ENCODE measurements at regions not wholly inside any gene's neighbourhood (a gene's known extent, or its start where the extent isn't known, plus 50 kb on each side); places are given as distances from the start of the nearest gene placed in this dataset.

DNA sequence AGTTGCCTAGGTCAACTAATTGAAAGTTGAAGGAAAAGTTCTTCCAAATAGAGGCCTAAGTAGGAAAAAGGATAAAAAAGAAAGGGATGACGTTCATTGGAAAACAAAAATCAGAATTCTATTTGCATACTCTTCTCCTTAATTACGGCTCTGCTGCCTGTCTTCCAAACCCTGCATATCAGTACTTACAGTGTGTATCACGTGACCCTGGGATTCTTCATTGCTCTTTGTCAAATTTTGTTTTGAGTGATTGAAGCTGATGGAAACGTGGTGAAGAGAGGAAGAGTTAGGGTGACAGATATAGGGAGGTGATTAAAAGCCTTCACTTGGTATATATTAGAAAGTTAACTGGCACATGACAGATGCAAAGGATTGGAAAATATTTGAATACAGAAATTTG, 97.9 kb downstream of the ZNF92 start:
- Mint-ChIP-seq H3K9me3 (ENCODE audit: unreplicated experiment) (no peaks in the 10 kb centered on the region), H3K4me3 (ENCODE audit: unreplicated experiment) (no peak overlapping the region), H3K4me1 (ENCODE audit: low read depth, unreplicated experiment) (no peaks in the 10 kb centered on the region), H3K27ac (ENCODE audit: unreplicated experiment) (no peak overlapping the region), H3K27me3 (ENCODE audit: insufficient read depth, unreplicated experiment) (peaks cover 5% of the 10 kb centered on the region), H3K36me3 (ENCODE audit: insufficient read depth, unreplicated experiment) (no peaks in the 10 kb centered on the region)
- DNase-seq: no peak
- H3K27me3 ChIP-seq (replicated peaks; ENCODE audit: control insufficient read depth, insufficient read depth, low read length): no peaks in the 10 kb centered on the region
- H3K36me3 ChIP-seq (ENCODE audit: control insufficient read depth, insufficient read depth, low read length): no peaks in the 10 kb centered on the region
- no peaks in the 10 kb centered on the region for H3K9me3 ChIP-seq
- H3K4me3 ChIP-seq (ENCODE audit: low read depth, low read length): no peak overlapping the region
- no TSS peak for BruUV-seq (replicated peaks)
- ChIA-PET CTCF (no interaction called here), POLR2A (no interaction called here)
- intact Hi-C loops (cut with micrococcal nuclease; ENCODE audit: unreplicated experiment): no loop called here
- no peaks in the 10 kb centered on the region for H3K4me1 ChIP-seq
- TF ChIP-seq, protein P1, sequence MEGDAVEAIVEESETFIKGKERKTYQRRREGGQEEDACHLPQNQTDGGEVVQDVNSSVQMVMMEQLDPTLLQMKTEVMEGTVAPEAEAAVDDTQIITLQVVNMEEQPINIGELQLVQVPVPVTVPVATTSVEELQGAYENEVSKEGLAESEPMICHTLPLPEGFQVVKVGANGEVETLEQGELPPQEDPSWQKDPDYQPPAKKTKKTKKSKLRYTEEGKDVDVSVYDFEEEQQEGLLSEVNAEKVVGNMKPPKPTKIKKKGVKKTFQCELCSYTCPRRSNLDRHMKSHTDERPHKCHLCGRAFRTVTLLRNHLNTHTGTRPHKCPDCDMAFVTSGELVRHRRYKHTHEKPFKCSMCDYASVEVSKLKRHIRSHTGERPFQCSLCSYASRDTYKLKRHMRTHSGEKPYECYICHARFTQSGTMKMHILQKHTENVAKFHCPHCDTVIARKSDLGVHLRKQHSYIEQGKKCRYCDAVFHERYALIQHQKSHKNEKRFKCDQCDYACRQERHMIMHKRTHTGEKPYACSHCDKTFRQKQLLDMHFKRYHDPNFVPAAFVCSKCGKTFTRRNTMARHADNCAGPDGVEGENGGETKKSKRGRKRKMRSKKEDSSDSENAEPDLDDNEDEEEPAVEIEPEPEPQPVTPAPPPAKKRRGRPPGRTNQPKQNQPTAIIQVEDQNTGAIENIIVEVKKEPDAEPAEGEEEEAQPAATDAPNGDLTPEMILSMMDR (IDR thresholded peaks at IDR 0.05; ENCODE audit: insufficient read depth in 1 of 2, low read depth in 1 of 2, low read length in 1 of 2, severe bottlenecking in 1 of 2, unreplicated experiment in 1 of 2): no peak

DNA sequence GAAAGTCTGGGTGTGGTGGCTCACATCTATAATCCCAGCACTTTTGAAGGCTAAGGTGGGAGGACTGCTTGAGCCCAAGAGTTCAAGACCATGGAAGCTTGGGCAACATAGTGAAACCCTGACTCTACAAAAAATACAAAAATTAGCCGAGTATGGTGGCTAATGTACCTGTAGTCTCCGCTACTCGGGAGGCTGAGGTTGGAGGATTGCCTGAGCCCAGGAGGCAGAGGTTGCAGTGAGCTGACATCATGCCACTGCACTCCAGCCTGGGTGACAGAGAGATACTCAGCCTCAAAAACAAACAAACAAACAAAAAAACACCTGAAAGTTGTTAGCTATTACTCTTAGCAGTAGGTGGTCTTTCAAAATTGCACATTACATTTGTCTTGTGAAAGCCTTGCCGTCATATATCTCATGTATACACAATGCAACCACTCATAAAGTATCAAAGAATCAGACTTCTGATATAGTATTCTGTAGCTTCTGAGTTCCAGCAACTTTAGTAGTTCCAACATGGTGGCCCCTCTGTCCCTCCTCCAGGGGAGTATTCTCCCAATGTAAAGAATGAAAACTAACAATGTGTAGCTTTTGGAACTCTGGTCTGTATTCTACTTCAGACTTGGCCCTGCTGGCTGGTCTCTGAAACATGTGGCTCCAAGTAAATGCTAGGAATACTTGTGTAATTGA, 101.5 kb downstream of the ZNF92 start:
- Histone ChIP-seq H3K27me3 (replicated peaks; ENCODE audit: control insufficient read depth, insufficient read depth, low read length) (peaks cover 1% of the 10 kb centered on the region; the same call in 1 of the 2 replicates), H3K4me1 (no peaks in the 10 kb centered on the region), H3K9me3 (no peaks in the 10 kb centered on the region), H3K36me3 (ENCODE audit: control insufficient read depth, insufficient read depth, low read length) (no peaks in the 10 kb centered on the region), H3K4me3 (ENCODE audit: low read depth, low read length) (no peak overlapping the region)
- DNase-seq: no peak
- POLR2A ChIA-PET: no interaction called here
- Mint-ChIP-seq H3K36me3 (ENCODE audit: insufficient read depth, unreplicated experiment) (no peaks in the 10 kb centered on the region), H3K9me3 (ENCODE audit: unreplicated experiment) (peaks cover 12% of the 10 kb centered on the region), H3K27ac (ENCODE audit: unreplicated experiment) (no peak overlapping the region), H3K4me1 (ENCODE audit: low read depth, unreplicated experiment) (no peaks in the 10 kb centered on the region), H3K4me3 (ENCODE audit: unreplicated experiment) (no peak overlapping the region), H3K27me3 (ENCODE audit: insufficient read depth, unreplicated experiment) (peaks cover 10% of the 10 kb centered on the region)
- CTCF ChIA-PET: no interaction called here
- BruUV-seq (replicated peaks): no TSS peak
- TF ChIP-seq, protein P1 (IDR thresholded peaks at IDR 0.05; ENCODE audit: insufficient read depth in 1 of 2, low read depth in 1 of 2, low read length in 1 of 2, severe bottlenecking in 1 of 2, unreplicated experiment in 1 of 2): no peak
- intact Hi-C loops (cut with micrococcal nuclease; ENCODE audit: unreplicated experiment): no loop called here

DNA sequence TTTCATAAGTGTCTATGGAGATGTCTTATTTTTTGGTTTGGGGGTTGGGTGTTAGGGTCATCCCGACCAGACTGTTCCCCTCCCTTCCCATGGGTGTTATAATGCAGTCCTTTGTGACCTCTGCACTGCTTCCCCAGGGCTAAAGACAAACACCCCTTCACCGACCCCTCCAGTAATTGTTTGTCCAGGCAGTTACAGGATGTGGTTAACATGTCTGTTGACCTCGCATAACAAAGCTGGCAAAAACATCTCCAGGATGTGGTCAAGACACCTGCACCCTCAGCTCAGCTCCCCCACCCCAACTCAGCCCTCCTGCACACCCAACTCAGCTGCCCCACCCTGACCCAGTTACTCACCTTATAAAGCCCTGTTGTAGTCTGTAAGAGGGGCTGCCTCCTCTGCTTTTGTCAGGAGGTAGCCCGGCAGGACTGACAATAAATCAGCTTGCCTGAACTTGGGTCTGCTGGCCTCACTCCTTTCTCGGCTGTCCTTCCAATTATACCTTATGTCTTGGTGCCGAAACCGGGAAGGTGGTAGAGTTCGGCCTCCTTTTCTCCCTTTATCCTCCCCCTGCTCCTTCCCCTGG, 102.2 kb downstream of the ZNF92 start:
- Mint-ChIP-seq H3K27ac (ENCODE audit: unreplicated experiment) (no peak overlapping the region), H3K9me3 (ENCODE audit: unreplicated experiment) (peaks cover 12% of the 10 kb centered on the region)

More for the DNA sequence above, 102.2 kb downstream of the ZNF92 start:
- DNase-seq: no peak
- Mint-ChIP-seq H3K27me3 (ENCODE audit: insufficient read depth, unreplicated experiment) (peaks cover 10% of the 10 kb centered on the region), H3K4me1 (ENCODE audit: low read depth, unreplicated experiment) (no peaks in the 10 kb centered on the region), H3K36me3 (ENCODE audit: insufficient read depth, unreplicated experiment) (no peaks in the 10 kb centered on the region), H3K4me3 (ENCODE audit: unreplicated experiment) (no peak overlapping the region)
- Histone ChIP-seq H3K4me1 (no peaks in the 10 kb centered on the region), H3K27me3 (replicated peaks; ENCODE audit: control insufficient read depth, insufficient read depth, low read length) (peaks cover 1% of the 10 kb centered on the region; the same call in 1 of the 2 replicates), H3K9me3 (no peaks in the 10 kb centered on the region), H3K4me3 (ENCODE audit: low read depth, low read length) (no peak overlapping the region), H3K36me3 (ENCODE audit: control insufficient read depth, insufficient read depth, low read length) (no peaks in the 10 kb centered on the region)
- TF ChIP-seq, protein P1 (IDR thresholded peaks at IDR 0.05; ENCODE audit: insufficient read depth in 1 of 2, low read depth in 1 of 2, low read length in 1 of 2, severe bottlenecking in 1 of 2, unreplicated experiment in 1 of 2): no peak
- no TSS peak for BruUV-seq (replicated peaks)
- CTCF ChIA-PET: no interaction called here
- POLR2A ChIA-PET: no interaction called here
- intact Hi-C loops (cut with micrococcal nuclease; ENCODE audit: unreplicated experiment): no loop called here

All from Caco-2 (cell line).